Fibroblast of lung (primary cell): ENCODE measurements at regions not wholly inside any gene's neighbourhood (a gene's known extent, or its start where the extent isn't known, plus 50 kb on each side); places are given as distances from the start of the nearest gene placed in this dataset.

Experiments used
- DNase-seq, 2 donors: peaks; one replicate each; pipeline versions ENCODE4 v3.0.0 to v3.0.0-alpha.2; 2010; ENCODE audit warnings: low read depth in 2 of 2
- H2AFZ ChIP-seq: 2 replicates; pipeline ENCODE4 v1.5.1; 2012; ENCODE audit warnings: low read length, control low read depth, inconsistent platforms
- H3K27ac ChIP-seq: 2 replicates; pipeline ENCODE4 v1.5.1; 2011; ENCODE audit warnings: low read length, control low read depth; ENCODE audit not compliant: insufficient read depth
- H3K27me3 ChIP-seq: 2 replicates; pipeline ENCODE4 v1.5.1; 2011; ENCODE audit warnings: mild to moderate bottlenecking, low read length; ENCODE audit not compliant: control insufficient read depth, insufficient read depth
- H3K36me3 ChIP-seq: 2 replicates; pipeline ENCODE4 v1.5.1; 2011; ENCODE audit warnings: low read length; ENCODE audit not compliant: control insufficient read depth, insufficient read depth
- H3K4me1 ChIP-seq: 2 replicates; pipeline ENCODE4 v1.5.1; 2011; ENCODE audit warnings: low read length; ENCODE audit not compliant: control insufficient read depth, insufficient read depth; ENCODE audit errors: extremely low read depth
- H3K4me2 ChIP-seq: 2 replicates; pipeline ENCODE4 v1.5.1; 2011; ENCODE audit warnings: low read length, control low read depth; ENCODE audit not compliant: insufficient read depth; ENCODE audit errors: extremely low read depth
- H3K4me3 ChIP-seq, 4 experiments: fragments of 200-600 bp in 1 of 4; sonication (generic) in 1 of 4; replicated peaks in 1 of 4; 2 replicates each; pipeline ENCODE4 v1.5.1; 2011 to 2016; ENCODE audit warnings: low read length in 4 of 4, low read depth in 3 of 4, mild to moderate bottlenecking in 3 of 4, control low read depth in 2 of 4, inconsistent platforms in 1 of 4, mixed read lengths in 1 of 4; ENCODE audit not compliant: insufficient read depth in 1 of 4; ENCODE audit errors: control extremely low read depth in 1 of 4
- H3K79me2 ChIP-seq: 2 replicates; pipeline ENCODE4 v1.5.1; 2012; ENCODE audit warnings: mild to moderate bottlenecking, low read length, inconsistent platforms; ENCODE audit not compliant: control insufficient read depth, insufficient read depth
- H3K9ac ChIP-seq: 2 replicates; pipeline ENCODE4 v1.5.1; 2011; ENCODE audit warnings: mild to moderate bottlenecking, low read length, control low read depth; ENCODE audit not compliant: insufficient read depth
- H3K9me3 ChIP-seq: 2 replicates; pipeline ENCODE4 v1.5.1; 2012; ENCODE audit warnings: low read depth, low read length; ENCODE audit not compliant: control insufficient read depth, insufficient read depth
- H4K20me1 ChIP-seq: 2 replicates; pipeline ENCODE4 v1.5.1; 2011; ENCODE audit warnings: low read length; ENCODE audit not compliant: control insufficient read depth, insufficient read depth; ENCODE audit errors: extremely low read depth
- EZH2 ChIP-seq: IDR thresholded peaks from 2 replicates; pipeline ENCODE4 v1.5.1; 2012; ENCODE audit warnings: low read length, control low read depth, mild to moderate bottlenecking; ENCODE audit errors: missing control alignments
- TF ChIP-seq, protein P1 (sequence below), 2 donors: IDR thresholded peaks in 1 of 2; conservative IDR thresholded peaks in 1 of 2; 1 replicate in 1 of 2; 2 replicates in 1 of 2; pipeline ENCODE4 v1.5.1; 2011 to 2012; ENCODE audit warnings: low read length in 2 of 2, control low read depth in 1 of 2, inconsistent platforms in 1 of 2, low read depth in 1 of 2, mild to moderate bottlenecking in 1 of 2

DNA sequence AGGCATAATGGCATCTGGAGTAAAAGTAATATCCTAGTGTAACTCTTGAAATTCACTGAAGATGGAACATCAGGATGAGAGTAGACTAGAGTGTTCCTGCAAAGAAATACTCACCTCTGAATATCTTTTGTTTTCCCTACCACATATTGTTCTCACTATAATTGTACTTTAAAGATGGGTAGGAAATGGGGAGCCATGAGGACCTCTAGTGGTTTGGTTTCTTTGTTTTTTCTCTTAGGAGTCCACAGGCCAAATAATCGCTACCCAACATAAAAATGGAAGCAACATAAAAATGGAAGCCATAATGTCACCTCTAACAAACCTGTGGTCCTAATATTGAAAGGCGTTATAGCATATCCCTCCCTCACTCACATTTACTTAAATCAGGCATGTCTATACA lies 2375.8 kb downstream of the MAT2B start:
- Histone ChIP-seq H3K27ac (no peak overlapping the region), H3K4me1 (no peaks in the 10 kb centered on the region), H3K4me3 (no peak overlapping the region), H3K9me3 (no peaks in the 10 kb centered on the region), H4K20me1 (no peaks in the 10 kb centered on the region), H3K27me3 (no peaks in the 10 kb centered on the region), H2AFZ (no peak overlapping the region), H3K9ac (no peak overlapping the region), H3K79me2 (no peaks in the 10 kb centered on the region), H3K4me2 (no peak overlapping the region), H3K36me3 (no peaks in the 10 kb centered on the region)
- TF ChIP-seq, protein P1, sequence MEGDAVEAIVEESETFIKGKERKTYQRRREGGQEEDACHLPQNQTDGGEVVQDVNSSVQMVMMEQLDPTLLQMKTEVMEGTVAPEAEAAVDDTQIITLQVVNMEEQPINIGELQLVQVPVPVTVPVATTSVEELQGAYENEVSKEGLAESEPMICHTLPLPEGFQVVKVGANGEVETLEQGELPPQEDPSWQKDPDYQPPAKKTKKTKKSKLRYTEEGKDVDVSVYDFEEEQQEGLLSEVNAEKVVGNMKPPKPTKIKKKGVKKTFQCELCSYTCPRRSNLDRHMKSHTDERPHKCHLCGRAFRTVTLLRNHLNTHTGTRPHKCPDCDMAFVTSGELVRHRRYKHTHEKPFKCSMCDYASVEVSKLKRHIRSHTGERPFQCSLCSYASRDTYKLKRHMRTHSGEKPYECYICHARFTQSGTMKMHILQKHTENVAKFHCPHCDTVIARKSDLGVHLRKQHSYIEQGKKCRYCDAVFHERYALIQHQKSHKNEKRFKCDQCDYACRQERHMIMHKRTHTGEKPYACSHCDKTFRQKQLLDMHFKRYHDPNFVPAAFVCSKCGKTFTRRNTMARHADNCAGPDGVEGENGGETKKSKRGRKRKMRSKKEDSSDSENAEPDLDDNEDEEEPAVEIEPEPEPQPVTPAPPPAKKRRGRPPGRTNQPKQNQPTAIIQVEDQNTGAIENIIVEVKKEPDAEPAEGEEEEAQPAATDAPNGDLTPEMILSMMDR (conservative IDR thresholded peaks at IDR 0.05 in 1 of 2, IDR thresholded peaks at IDR 0.05 in 1 of 2; ENCODE audit: low read depth in 1 of 2, low read length in 2 of 2): no peak
- TF ChIP-seq EZH2: no peak
- no peak for DNase-seq

DNA sequence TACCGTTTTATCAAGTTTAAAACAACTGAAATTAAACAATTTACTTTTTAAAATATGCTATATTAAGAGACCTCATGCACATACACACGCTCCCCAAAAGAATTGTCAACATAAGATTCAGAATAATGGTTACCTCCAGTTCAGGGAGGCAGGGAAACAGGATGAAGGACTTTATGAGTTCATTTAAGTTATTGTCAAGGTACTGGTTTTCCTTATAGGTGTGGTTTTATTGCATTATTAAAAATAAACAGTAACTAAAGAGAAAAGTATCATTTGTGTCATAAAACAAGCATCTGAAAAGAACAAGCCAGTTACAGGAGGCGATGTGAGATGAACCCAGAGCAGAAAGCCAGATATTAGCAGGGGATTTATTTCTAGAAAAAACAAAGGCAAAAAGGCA lies 2376.7 kb downstream of the MAT2B start:
- Histone ChIP-seq H3K4me2 (no peak overlapping the region), H3K27ac (no peak overlapping the region), H3K4me1 (no peaks in the 10 kb centered on the region), H3K36me3 (no peaks in the 10 kb centered on the region), H3K9ac (no peak overlapping the region), H3K9me3 (no peaks in the 10 kb centered on the region), H2AFZ (no peak overlapping the region), H3K79me2 (no peaks in the 10 kb centered on the region), H3K27me3 (no peaks in the 10 kb centered on the region), H4K20me1 (no peaks in the 10 kb centered on the region), H3K4me3 (no peak overlapping the region)
- no peak for TF ChIP-seq EZH2
- TF ChIP-seq, protein P1 (conservative IDR thresholded peaks at IDR 0.05 in 1 of 2, IDR thresholded peaks at IDR 0.05 in 1 of 2; ENCODE audit: low read depth in 1 of 2, low read length in 2 of 2): no peak
- no peak for DNase-seq

DNA sequence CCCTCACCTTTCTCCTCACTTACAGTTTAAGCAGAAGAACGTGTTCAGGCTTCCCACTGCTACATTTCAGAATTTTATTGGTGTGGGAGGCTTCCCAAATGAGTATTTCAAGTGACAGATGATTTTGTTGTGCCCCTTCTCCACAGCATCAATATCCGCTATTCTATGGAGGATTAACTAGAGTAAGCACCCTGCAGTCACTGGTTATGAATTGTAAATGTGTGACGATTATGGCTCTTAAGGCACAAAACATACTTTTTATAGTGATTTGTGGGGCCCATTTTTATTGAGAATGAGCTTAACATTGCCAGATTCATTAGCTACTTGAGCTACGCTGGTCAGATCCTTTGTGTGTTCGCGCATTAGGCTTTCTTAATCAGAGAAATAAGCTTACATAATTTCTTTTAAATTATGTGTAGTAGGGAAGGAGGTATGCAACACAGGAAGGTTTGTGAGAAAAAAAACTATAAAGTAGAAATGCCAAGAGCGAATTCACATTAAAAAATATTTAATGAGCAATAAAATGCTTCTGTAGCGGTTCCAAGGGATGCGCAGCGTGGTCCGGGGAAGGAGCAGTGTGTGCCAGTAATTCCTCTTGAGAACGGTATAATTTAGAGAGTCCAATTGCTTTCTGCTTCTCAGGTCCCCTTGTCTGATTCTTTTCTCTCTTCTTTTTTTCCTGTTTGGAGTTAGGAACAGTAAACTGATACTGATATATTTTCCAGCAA lies 2380.4 kb downstream of the MAT2B start:
- H3K9me3 ChIP-seq: no peaks in the 10 kb centered on the region
- TF ChIP-seq, protein P1 (conservative IDR thresholded peaks at IDR 0.05 in 1 of 2, IDR thresholded peaks at IDR 0.05 in 1 of 2; ENCODE audit: low read depth in 1 of 2, low read length in 2 of 2): no peak
- no peak for TF ChIP-seq EZH2
- no peaks in the 10 kb centered on the region for H3K36me3 ChIP-seq
- H3K4me3 ChIP-seq: no peak overlapping the region
- H3K4me2 ChIP-seq: no peak overlapping the region
- H4K20me1 ChIP-seq: no peaks in the 10 kb centered on the region
- no peaks in the 10 kb centered on the region for H3K4me1 ChIP-seq
- H3K9ac ChIP-seq: no peak overlapping the region
- no peak for DNase-seq
- H3K79me2 ChIP-seq: no peaks in the 10 kb centered on the region
- no peaks in the 10 kb centered on the region for H3K27me3 ChIP-seq
- H3K27ac ChIP-seq: no peak overlapping the region
- H2AFZ ChIP-seq: no peak overlapping the region
